NK-92 (cell line): ENCODE measurements at regions not wholly inside any gene's neighbourhood (a gene's known extent, or its start where the extent isn't known, plus 50 kb on each side); places are given as distances from the start of the nearest gene placed in this dataset.

ENCODE experiments used
- DNase-seq: peaks from one replicate; lab custom pipeline; 2025; ENCODE audit not compliant: unreplicated experiment; lab: John Stamatoyannopoulos, UW

- no peak for DNase-seq
Observed at GRCh38 chr13:26838821-26839220, 78.2 kb upstream of the GPR12 start.

GRCh38 chr13:26837997-26838396 lies 77.4 kb upstream of the GPR12 start:
- DNase-seq, result no peak

- DNase-seq, result no peak
Observed at GRCh38 chr13:26837102-26837501, 76.5 kb upstream of the GPR12 start.

DNA sequence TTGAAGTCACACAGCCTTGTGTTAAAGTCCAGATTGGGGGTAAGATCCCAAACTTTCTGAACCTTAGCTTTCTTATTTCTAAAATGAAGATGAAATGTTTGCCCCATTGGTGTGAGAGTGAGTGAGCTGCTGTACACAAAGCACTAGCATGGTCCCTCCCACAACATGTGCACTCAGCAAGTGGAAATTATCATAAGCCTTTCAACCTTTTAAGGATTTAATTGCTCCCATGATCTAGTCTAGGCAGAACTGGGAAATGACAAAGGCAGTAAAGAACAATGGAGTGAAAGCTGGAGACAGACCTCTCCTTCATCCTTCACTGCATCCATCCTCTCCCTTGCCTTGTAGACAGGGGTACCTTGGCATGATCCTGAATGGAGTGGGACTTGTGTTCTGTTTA lies 76.0 kb upstream of the GPR12 start:
- no peak for DNase-seq

- no peak for DNase-seq
Observed at GRCh38 chr13:26834646-26835045, 74.1 kb upstream of the GPR12 start.

DNA sequence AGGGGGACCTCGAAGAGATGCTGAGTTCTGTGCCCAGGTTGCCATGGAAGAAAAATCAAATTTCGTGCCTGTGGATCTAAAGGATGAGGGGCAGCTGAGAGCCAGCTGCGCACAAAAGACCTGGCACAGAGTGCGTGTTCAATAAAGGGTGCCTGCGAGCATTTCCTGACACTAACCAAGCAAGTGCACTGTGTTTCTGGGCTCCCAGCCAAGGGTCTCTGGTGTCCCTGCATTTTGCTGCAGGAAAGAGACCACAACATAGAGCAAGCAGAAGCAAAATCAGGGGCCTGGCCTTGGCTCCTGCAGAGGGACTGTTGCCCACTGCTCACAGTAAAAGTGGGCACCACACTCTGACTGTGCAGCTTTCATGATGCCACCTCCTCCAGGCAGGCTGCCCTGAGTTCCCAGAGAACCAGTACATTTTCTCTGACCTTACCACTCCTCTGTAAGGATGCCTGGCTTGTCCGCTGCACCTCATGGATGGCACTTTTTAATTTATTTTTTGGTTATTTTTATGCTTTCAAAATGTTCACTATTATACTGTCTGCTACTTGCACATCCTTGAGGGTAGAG lies 70.8 kb upstream of the GPR12 start:
- no peak for DNase-seq

DNA sequence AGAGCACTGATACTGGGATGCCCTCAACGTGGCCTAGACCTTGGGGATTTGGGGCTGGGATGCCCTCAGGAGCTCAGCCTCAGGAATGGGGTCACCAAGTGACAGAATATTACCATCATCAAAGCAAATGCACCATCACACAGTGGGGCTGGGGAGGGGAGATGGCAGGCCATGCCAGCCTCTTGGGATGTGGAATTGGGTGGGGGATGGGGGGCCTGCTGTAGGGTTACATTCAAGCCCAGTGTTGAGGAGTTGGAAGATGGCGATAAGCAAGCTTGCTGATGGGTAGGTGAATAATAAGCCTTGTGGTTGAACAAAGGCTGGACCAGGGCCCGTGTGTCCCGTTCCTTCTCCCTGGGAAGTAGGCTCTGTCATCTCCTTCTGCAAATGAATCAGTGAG lies 69.1 kb upstream of the GPR12 start:
- DNase-seq, result no peak

DNA sequence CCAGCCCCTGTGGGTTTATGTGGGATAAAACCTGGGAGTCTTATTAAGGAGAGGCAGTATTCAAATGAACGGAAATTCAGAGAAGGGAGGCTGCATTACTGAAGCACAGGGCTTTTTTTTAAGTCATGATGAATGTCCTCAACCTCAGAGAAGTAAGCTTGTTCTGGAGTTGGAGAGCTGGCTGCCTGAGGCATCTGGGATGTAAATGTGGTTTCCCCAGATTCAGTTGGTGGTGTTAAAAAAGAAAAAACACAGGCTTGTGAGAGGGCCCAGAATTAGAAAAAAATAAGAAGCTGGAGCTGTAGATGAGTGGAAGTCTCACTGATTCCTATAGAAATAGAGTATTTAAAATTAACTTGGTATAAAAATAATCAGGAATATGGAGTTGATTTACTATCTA lies 64.0 kb upstream of the GPR12 start:
- no peak for DNase-seq

GRCh38 chr13:26822146-26822545 lies 61.6 kb upstream of the GPR12 start:
- DNase-seq, result no peak

DNA sequence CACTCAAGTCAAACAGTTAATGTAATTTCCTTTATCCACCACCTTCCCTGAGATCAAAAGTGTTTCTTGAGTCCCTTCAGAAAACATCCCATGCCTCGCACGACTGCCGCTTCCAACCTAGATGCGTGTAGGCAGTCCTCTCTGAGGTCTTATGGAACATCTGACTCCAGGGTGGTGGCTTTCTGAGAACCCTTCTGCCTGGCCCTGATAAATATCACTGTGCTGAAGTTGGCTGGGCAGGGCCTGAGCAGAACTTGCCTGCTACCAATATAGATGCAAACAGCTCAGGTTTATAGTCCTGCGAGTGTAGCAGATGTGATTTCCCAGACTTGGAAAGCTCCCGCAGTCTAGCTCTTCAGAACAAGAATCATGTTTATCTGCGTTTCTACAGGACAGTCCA lies 61.1 kb upstream of the GPR12 start:
- DNase-seq, result no peak

DNA sequence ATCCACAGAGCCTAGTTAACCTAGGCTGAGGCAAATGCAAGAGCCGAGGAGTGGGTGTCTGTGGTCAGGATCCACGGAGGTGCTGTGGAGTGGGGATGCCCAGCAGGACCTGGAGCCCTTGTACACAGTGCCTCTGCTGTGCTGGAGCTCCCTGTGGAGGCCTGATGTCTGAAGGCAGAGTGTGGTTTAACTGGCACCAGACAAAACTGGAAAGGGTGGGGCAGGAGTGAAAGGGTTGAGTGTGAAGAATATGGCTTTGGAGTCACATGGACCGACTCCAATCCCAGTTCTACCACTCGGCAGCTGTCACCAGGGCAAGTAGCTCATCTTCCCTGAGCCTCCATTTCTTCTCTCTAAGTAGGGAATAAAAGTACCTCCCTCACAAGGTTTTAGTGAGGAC lies 60.3 kb upstream of the GPR12 start:
- no peak for DNase-seq

DNA sequence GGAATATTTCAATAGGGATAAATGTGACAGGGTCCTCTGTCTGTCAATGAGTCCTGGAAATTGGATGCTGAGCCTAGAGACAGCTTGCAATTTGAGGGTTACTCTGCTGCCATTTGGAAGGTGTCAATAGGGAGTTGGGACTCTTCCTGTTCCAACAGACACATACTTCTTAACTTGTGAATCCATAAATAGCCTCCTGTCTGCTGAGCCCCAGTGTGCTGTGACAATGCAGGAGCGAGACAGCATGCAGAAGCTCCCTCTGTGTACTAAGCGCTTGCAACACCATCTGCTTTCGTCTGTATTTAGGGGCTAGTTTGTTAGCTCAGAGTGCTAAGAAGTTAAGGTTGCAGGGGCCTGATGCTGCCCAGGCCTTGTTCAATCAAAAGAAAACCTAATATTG lies 58.5 kb upstream of the GPR12 start:
- no peak for DNase-seq

- no peak for DNase-seq
Observed at GRCh38 chr13:26816881-26817280, 56.3 kb upstream of the GPR12 start.

GRCh38 chr13:26813980-26814348 lies 53.4 kb upstream of the GPR12 start:
- DNase-seq, result no peak

- no peak for DNase-seq
Observed at GRCh38 chr13:26813321-26813979, 52.9 kb upstream of the GPR12 start.

- DNase-seq, result no peak
Observed at GRCh38 chr13:26811581-26811980, 51.0 kb upstream of the GPR12 start.
